Panc1 (cell line): ENCODE measurements at regions not wholly inside any gene's neighbourhood (a gene's known extent, or its start where the extent isn't known, plus 50 kb on each side); places are given as distances from the start of the nearest gene placed in this dataset.

ENCODE experiments used
- ATAC-seq: fragments of 200-7000 bp; cut with Tn5 transposase; 2 replicates; pipeline ENCODE4 v1.9.1; 2020; ENCODE audit warnings: mild to moderate bottlenecking, moderate library complexity
- BruUV-seq: library from RNA; stranded (reverse); fragments of 400-500 nt; replicated peaks from 2 replicates; lab custom pipeline; 2021; lab: Mats Ljungman, UMichigan
- CTCF ChIA-PET: fragments of 300-600 bp; sonication (Branson Sonifier 250); formaldehyde crosslinking; loops from one replicate; lab custom pipeline; 2022; ENCODE audit warnings: antibody characterized with exemption; lab: Charles Lee
- POLR2A ChIA-PET: fragments of 300-600 bp; sonication (Branson Sonifier 250); formaldehyde crosslinking; loops from one replicate; lab custom pipeline; 2022; ENCODE audit warnings: antibody characterized with exemption; lab: Charles Lee
- DNase-seq: peaks from one replicate; pipeline ENCODE4 v3.0.0-alpha.2; 2010; ENCODE audit warnings: low read depth, low spot score
- H3K27ac ChIP-seq: 2 replicates; pipeline ENCODE4 v1.5.1; 2011; ENCODE audit warnings: mild to moderate bottlenecking, low read length, inconsistent platforms
- H3K27me3 ChIP-seq: fragments of 200-500 bp; sonication (Bioruptor generic); 2 replicates; pipeline ENCODE4 v1.6.0; 2014; ENCODE audit warnings: low read length, inconsistent platforms; ENCODE audit not compliant: control insufficient read depth, insufficient read depth
- H3K36me3 ChIP-seq: fragments of 200-500 bp; sonication (Bioruptor generic); 2 replicates; pipeline ENCODE4 v1.5.1; 2014; ENCODE audit warnings: inconsistent platforms, mild to moderate bottlenecking, low read length, moderate library complexity; ENCODE audit not compliant: control insufficient read depth, insufficient read depth
- H3K4me1 ChIP-seq: 2 replicates; pipeline ENCODE4 v1.5.1; 2011; ENCODE audit warnings: inconsistent platforms, mild to moderate bottlenecking, low read length, moderate library complexity; ENCODE audit not compliant: control insufficient read depth, insufficient read depth
- H3K4me3 ChIP-seq, 2 experiments: 2 replicates each; pipeline ENCODE4 v1.5.1; 2011 to 2012; ENCODE audit warnings: low read depth in 2 of 2, low read length in 2 of 2, mild to moderate bottlenecking in 2 of 2, inconsistent platforms in 1 of 2, moderate library complexity in 1 of 2
- H3K9me3 ChIP-seq: fragments of 200-500 bp; sonication (Bioruptor generic); 2 replicates; pipeline ENCODE4 v1.5.1; 2014; ENCODE audit warnings: low read depth, mild to moderate bottlenecking, inconsistent platforms, low read length, moderate library complexity; ENCODE audit not compliant: control insufficient read depth, insufficient read depth
- POLR2AphosphoS5 ChIP-seq: IDR thresholded peaks from 2 replicates; pipeline ENCODE4 v1.6.1; 2012; ENCODE audit warnings: mild to moderate bottlenecking, low read depth, low read length, moderate library complexity
- REST ChIP-seq, 2 experiments: IDR thresholded peaks; 2 replicates each; pipeline ENCODE4 v1.6.1; 2011 to 2012; ENCODE audit warnings: low read depth in 2 of 2, control low read depth in 1 of 2, low read length in 1 of 2, mild to moderate bottlenecking in 1 of 2, moderate library complexity in 1 of 2; ENCODE audit not compliant: insufficient read depth in 1 of 2
- SIN3A ChIP-seq: IDR thresholded peaks from 2 replicates; pipeline ENCODE4 v1.6.1; 2012; ENCODE audit warnings: low read depth, mild to moderate bottlenecking, low read length, moderate library complexity, borderline replicate concordance; ENCODE audit not compliant: insufficient read depth
- TCF7L2 ChIP-seq: IDR thresholded peaks from 2 replicates; pipeline ENCODE4 v1.6.1; 2011; ENCODE audit warnings: mild to moderate bottlenecking, low read depth, low read length, inconsistent platforms
- in situ Hi-C: cut with HindIII; loops from 2 replicates; pipeline ENCODE4 v1.10.0; 2016; ENCODE audit warnings: low sequenced_read_pairs, low pct_unique_long_range_greater_than_20kb
- intact Hi-C: fragments of 100-400 bp; cut with micrococcal nuclease; formaldehyde crosslinking; loops from one replicate; pipeline ENCODE4 v1.10.0; 2022; ENCODE audit not compliant: unreplicated experiment
- TF ChIP-seq, protein P1 (sequence below): fragments of 450-650 bp; IDR thresholded peaks from 2 replicates; pipeline ENCODE4 v1.5.1; 2017; ENCODE audit warnings: mild to moderate bottlenecking

DNA sequence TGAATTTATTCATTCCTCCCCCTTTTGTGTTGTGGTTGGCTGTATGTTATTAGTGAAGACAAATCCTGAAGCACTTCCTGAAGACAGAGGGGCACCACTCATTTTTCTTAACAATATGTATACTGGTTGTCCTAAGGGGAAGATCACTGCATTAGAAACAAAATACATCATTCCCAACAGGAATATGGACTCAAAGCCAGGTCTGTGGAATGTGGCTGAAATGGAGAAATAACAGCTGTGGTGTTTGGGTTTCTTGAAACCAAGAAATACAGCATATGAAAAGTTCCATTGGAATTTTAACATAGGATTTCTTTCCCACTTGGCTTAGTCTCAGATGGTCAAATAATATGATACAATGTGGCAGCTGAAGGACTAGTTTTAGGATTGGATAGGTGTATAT, 267.6 kb downstream of the KCNE4 start:
- no peaks in the 10 kb centered on the region for H3K36me3 ChIP-seq
- H3K4me3 ChIP-seq = no peak overlapping the region
- ChIA-PET POLR2A (no interaction called here), CTCF (no interaction called here)
- no peaks in the 10 kb centered on the region for H3K4me1 ChIP-seq
- H3K27ac ChIP-seq = no peak overlapping the region
- no TSS peak for BruUV-seq
- in situ Hi-C loops = no loop called here
- no peaks in the 10 kb centered on the region for H3K9me3 ChIP-seq
- intact Hi-C loops = no loop called here
- H3K27me3 ChIP-seq = no peaks in the 10 kb centered on the region
- DNase-seq = no peak
- TF ChIP-seq REST (IDR thresholded peaks at IDR 0.05; ENCODE audit: insufficient read depth in 1 of 2, low read depth in 2 of 2, low read length in 1 of 2) (no peak), POLR2AphosphoS5 (no peak), TCF7L2 (no peak), SIN3A (no peak)
- TF ChIP-seq, protein P1, sequence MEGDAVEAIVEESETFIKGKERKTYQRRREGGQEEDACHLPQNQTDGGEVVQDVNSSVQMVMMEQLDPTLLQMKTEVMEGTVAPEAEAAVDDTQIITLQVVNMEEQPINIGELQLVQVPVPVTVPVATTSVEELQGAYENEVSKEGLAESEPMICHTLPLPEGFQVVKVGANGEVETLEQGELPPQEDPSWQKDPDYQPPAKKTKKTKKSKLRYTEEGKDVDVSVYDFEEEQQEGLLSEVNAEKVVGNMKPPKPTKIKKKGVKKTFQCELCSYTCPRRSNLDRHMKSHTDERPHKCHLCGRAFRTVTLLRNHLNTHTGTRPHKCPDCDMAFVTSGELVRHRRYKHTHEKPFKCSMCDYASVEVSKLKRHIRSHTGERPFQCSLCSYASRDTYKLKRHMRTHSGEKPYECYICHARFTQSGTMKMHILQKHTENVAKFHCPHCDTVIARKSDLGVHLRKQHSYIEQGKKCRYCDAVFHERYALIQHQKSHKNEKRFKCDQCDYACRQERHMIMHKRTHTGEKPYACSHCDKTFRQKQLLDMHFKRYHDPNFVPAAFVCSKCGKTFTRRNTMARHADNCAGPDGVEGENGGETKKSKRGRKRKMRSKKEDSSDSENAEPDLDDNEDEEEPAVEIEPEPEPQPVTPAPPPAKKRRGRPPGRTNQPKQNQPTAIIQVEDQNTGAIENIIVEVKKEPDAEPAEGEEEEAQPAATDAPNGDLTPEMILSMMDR = no peak
- ATAC-seq = no peak

DNA sequence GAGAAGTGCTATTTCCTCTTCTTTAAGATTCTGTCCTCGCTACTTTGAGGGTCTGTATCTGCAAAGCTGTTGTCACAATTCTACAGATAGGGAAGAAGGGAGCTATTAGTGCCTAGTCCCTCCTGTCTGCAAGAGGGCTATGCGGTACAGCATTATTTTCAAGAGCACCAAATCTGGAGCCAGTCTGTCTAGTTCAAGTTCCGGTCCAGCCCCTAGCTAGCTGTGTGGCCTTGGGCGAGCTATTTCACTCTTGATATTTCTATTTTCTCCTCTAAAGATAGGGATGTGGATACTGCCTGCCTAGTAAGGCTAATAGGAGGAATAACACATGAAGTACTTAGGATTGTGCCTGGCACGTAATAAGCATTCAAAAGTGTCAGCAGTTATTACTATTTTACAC, 272.4 kb downstream of the KCNE4 start:
- no peak overlapping the region for H3K27ac ChIP-seq
- intact Hi-C loops = no loop called here
- ATAC-seq = no peak
- no peaks in the 10 kb centered on the region for H3K4me1 ChIP-seq
- H3K4me3 ChIP-seq = no peak overlapping the region
- no TSS peak for BruUV-seq
- no peaks in the 10 kb centered on the region for H3K27me3 ChIP-seq
- no peak for TF ChIP-seq REST (IDR thresholded peaks at IDR 0.05; ENCODE audit: insufficient read depth in 1 of 2, low read depth in 2 of 2, low read length in 1 of 2)
- TF ChIP-seq SIN3A = no peak
- no peak for TF ChIP-seq POLR2AphosphoS5
- TF ChIP-seq, protein P1 = no peak
- TF ChIP-seq TCF7L2 = no peak
- POLR2A ChIA-PET = no interaction called here
- CTCF ChIA-PET = no interaction called here
- no peaks in the 10 kb centered on the region for H3K36me3 ChIP-seq
- no peak for DNase-seq
- H3K9me3 ChIP-seq = no peaks in the 10 kb centered on the region
- in situ Hi-C loops = no loop called here
